GM18508 (cell line): ENCODE measurements at regions not wholly inside any gene's neighbourhood (a gene's known extent, or its start where the extent isn't known, plus 50 kb on each side); places are given as distances from the start of the nearest gene placed in this dataset.

ENCODE experiments used
- ATAC-seq: cut with Tn5 transposase; IDR thresholded peaks from one replicate; pipeline ENCODE4 v1.9.1; 2021; ENCODE audit warnings: moderate number of reproducible peaks; ENCODE audit not compliant: insufficient read depth, unreplicated experiment

- ATAC-seq = no peak
Observed at GRCh38 chr2:195501746-195502145, 155.3 kb upstream of the SLC39A10 start.

GRCh38 chr2:195500879-195501278 is 156.1 kb upstream of the SLC39A10 start:
- no peak for ATAC-seq

- no peak for ATAC-seq
Observed at GRCh38 chr2:195498839-195499490, 158.1 kb upstream of the SLC39A10 start.

GRCh38 chr2:195498176-195498575 is 158.8 kb upstream of the SLC39A10 start:
- ATAC-seq = no peak

- ATAC-seq = no peak
Observed at GRCh38 chr2:195496991-195497390, 160.0 kb upstream of the SLC39A10 start.

GRCh38 chr2:195495966-195496365 is 161.1 kb upstream of the SLC39A10 start:
- no peak for ATAC-seq

GRCh38 chr2:195495351-195495750 is 161.7 kb upstream of the SLC39A10 start:
- no peak for ATAC-seq

- ATAC-seq = no peak
Observed at GRCh38 chr2:195494451-195494850, 162.6 kb upstream of the SLC39A10 start.

GRCh38 chr2:195493416-195493815 is 163.6 kb upstream of the SLC39A10 start:
- no peak for ATAC-seq

GRCh38 chr2:195490319-195490718 is 166.7 kb upstream of the SLC39A10 start:
- ATAC-seq = no peak

GRCh38 chr2:195489101-195489500 is 167.9 kb upstream of the SLC39A10 start:
- ATAC-seq = no peak

GRCh38 chr2:195488567-195488966 is 168.5 kb upstream of the SLC39A10 start:
- ATAC-seq = no peak

- ATAC-seq = peak; percentile 97
Observed at GRCh38 chr2:195486987-195487644, 169.9 kb upstream of the SLC39A10 start.

GRCh38 chr2:195486520-195486919 is 170.5 kb upstream of the SLC39A10 start:
- ATAC-seq = no peak

- no peak for ATAC-seq
Observed at GRCh38 chr2:195482010-195482409, 175.0 kb upstream of the SLC39A10 start.

GRCh38 chr2:195480121-195480520 is 176.9 kb upstream of the SLC39A10 start:
- no peak for ATAC-seq

GRCh38 chr2:195479407-195479806 is 177.6 kb upstream of the SLC39A10 start:
- no peak for ATAC-seq

GRCh38 chr2:195477996-195478382 is 179.0 kb upstream of the SLC39A10 start:
- peak; percentile 22 for ATAC-seq

- peak; percentile 71 for ATAC-seq
Observed at GRCh38 chr2:195477248-195477995, 179.6 kb upstream of the SLC39A10 start.

GRCh38 chr2:195475336-195475735 is 181.7 kb upstream of the SLC39A10 start:
- no peak for ATAC-seq

- ATAC-seq = no peak
Observed at GRCh38 chr2:195473862-195474261, 183.2 kb upstream of the SLC39A10 start.
